Esophagus squamous epithelium (tissue), 5 donors: ENCODE measurements at regions not wholly inside any gene's neighbourhood (a gene's known extent, or its start where the extent isn't known, plus 50 kb on each side); places are given as distances from the start of the nearest gene placed in this dataset.

Experiments
- DNase-seq: peaks from one replicate; lab custom pipeline; 2025; lab: John Stamatoyannopoulos, UW
- H3K27ac ChIP-seq, 4 donors: fragments of 200-600 bp; sonication (generic); one replicate each; pipeline ENCODE4 v1.5.1; 2016 to 2019; ENCODE audit warnings: mild to moderate bottlenecking in 1 of 4
- H3K27me3 ChIP-seq, 4 donors: fragments of 200-600 bp; sonication (generic); 1 replicate in 3 of 4; 2 replicates in 1 of 4; pipeline versions ENCODE4 v1.5.1 to v1.6.0; 2017 to 2021; ENCODE audit warnings: antibody characterized with exemption in 1 of 4
- H3K36me3 ChIP-seq, 3 donors: fragments of 200-600 bp; sonication (generic); one replicate each; pipeline ENCODE4 v1.5.1; 2016 to 2019
- H3K4me1 ChIP-seq, 3 donors: fragments of 200-600 bp; sonication (generic); one replicate each; pipeline ENCODE4 v1.5.1; 2017 to 2019
- H3K4me3 ChIP-seq, 4 donors: fragments of 200-600 bp; sonication (generic); 1 replicate in 3 of 4; 2 replicates in 1 of 4; pipeline ENCODE4 v1.5.1; 2016 to 2019; ENCODE audit warnings: mild to moderate bottlenecking in 2 of 4, moderate library complexity in 1 of 4
- H3K9me3 ChIP-seq, 3 donors: fragments of 200-600 bp; sonication (generic); one replicate each; pipeline ENCODE4 v1.5.1; 2016 to 2019
- CTCF ChIP-seq, 6 experiments: fragments of 450-650 bp in 4 of 6; fragments of 200-600 bp in 2 of 6; sonication (generic) in 2 of 6; IDR thresholded peaks; one replicate each; pipeline ENCODE4 v1.5.1; 2016 to 2019; ENCODE audit warnings: antibody characterized with exemption in 6 of 6, mild to moderate bottlenecking in 4 of 6, moderate library complexity in 4 of 6
- POLR2A ChIP-seq, 4 donors: fragments of 450-650 bp; IDR thresholded peaks; one replicate each; pipeline ENCODE4 v1.6.1; 2017; ENCODE audit warnings: antibody characterized with exemption in 4 of 4, mild to moderate bottlenecking in 4 of 4, moderate library complexity in 3 of 4
- whole genome bisulfite sequencing, 2 donors: methylation state at CpG; one replicate each; pipeline ENCODE4 v1.1.5; 2018; 5-methylcytosine and 5-hydroxymethylcytosine counted together
- intact Hi-C: fragments of 100-400 bp; cut with DNase I; formaldehyde crosslinking; loops from one replicate; pipeline ENCODE4 v1.15.0; 2022
- donor health status: DM: yes; HTN: yes; CAD: no.

- H3K9me3 ChIP-seq = no peaks in the 10 kb centered on the region
- H3K27ac ChIP-seq = no peak overlapping the region
- H3K4me3 ChIP-seq = no peak overlapping the region
- 68 to 75% methylated on average over 11 of the region's 11 CpGs for WGBS, 2 donors
- no peaks in the 10 kb centered on the region for H3K27me3 ChIP-seq
- peaks cover 7 to 25% (median 7%) of the 10 kb centered on the region in 3 donors for H3K4me1 ChIP-seq
- H3K36me3 ChIP-seq = peaks cover 0 to 13% (median 0%) of the 10 kb centered on the region in 3 donors
- no peak for TF ChIP-seq POLR2A (IDR thresholded peaks at IDR 0.05)
- intact Hi-C loops = loop anchor here (10.0 kb wide), 1 partner anchor 98 kb away; no protein-coding TSS in a partner anchor
- DNase-seq = no peak
Measured at GRCh38 chr6:138596591-138596990, 97.3 kb upstream of the NHSL1 start.

- Histone ChIP-seq H3K27ac (no peak overlapping the region), H3K4me3 (no peak overlapping the region), H3K9me3 (no peaks in the 10 kb centered on the region), H3K4me1 (peaks cover 7 to 22% (median 7%) of the 10 kb centered on the region in 3 donors), H3K27me3 (no peaks in the 10 kb centered on the region), H3K36me3 (peaks cover 0 to 13% (median 0%) of the 10 kb centered on the region in 3 donors)
- no peak for TF ChIP-seq POLR2A (IDR thresholded peaks at IDR 0.05)
- no peak for DNase-seq
- intact Hi-C loops = loop anchor here (10.0 kb wide), 1 partner anchor 97 kb away; no protein-coding TSS in a partner anchor
- 53 to 77% methylated on average over 7 of the region's 7 CpGs for WGBS, 2 donors
Measured at GRCh38 chr6:138597336-138597735, 98.0 kb upstream of the NHSL1 start.

GRCh38 chr6:138598562-138599173 is 99.4 kb upstream of the NHSL1 start:
- Histone ChIP-seq H3K27ac (no peak overlapping the region), H3K9me3 (no peaks in the 10 kb centered on the region), H3K4me3 (no peak overlapping the region), H3K27me3 (no peaks in the 10 kb centered on the region), H3K36me3 (peaks cover 0 to 13% (median 0%) of the 10 kb centered on the region in 3 donors), H3K4me1 (peaks cover 0 to 9% (median 0%) of the 10 kb centered on the region in 3 donors)
- WGBS, 2 donors = 85 to 94% methylated on average over 3 of the region's 3 CpGs
- intact Hi-C loops = loop anchor here (10.0 kb wide), 1 partner anchor 96 kb away; no protein-coding TSS in a partner anchor
- TF ChIP-seq CTCF (IDR thresholded peaks at IDR 0.05) = no peak
- DNase-seq = no peak

- intact Hi-C loops = no loop called here
- no peak for TF ChIP-seq CTCF (IDR thresholded peaks at IDR 0.05)
- no peak for TF ChIP-seq POLR2A (IDR thresholded peaks at IDR 0.05)
- DNase-seq = no peak
- peaks cover 0 to 13% (median 0%) of the 10 kb centered on the region in 3 donors for H3K36me3 ChIP-seq
- no peaks in the 10 kb centered on the region for H3K27me3 ChIP-seq
- peaks cover 0 to 11% (median 0%) of the 10 kb centered on the region in 3 donors for H3K4me1 ChIP-seq
- no peaks in the 10 kb centered on the region for H3K9me3 ChIP-seq
- H3K4me3 ChIP-seq = no peak overlapping the region
- no peak overlapping the region for H3K27ac ChIP-seq
Measured at GRCh38 chr6:138600261-138600660, 101.0 kb upstream of the NHSL1 start.

- no peak overlapping the region for H3K4me3 ChIP-seq
- H3K27me3 ChIP-seq = no peaks in the 10 kb centered on the region
- no peak overlapping the region for H3K27ac ChIP-seq
- peaks cover 0 to 11% (median 0%) of the 10 kb centered on the region in 3 donors for H3K4me1 ChIP-seq
- TF ChIP-seq CTCF (IDR thresholded peaks at IDR 0.05) = no peak
- no peak for TF ChIP-seq POLR2A (IDR thresholded peaks at IDR 0.05)
- peaks cover 0 to 12% (median 0%) of the 10 kb centered on the region in 3 donors for H3K36me3 ChIP-seq
- DNase-seq = no peak
- no peaks in the 10 kb centered on the region for H3K9me3 ChIP-seq
- intact Hi-C loops = no loop called here
Measured at GRCh38 chr6:138600726-138601125, 101.4 kb upstream of the NHSL1 start.

- TF ChIP-seq POLR2A (IDR thresholded peaks at IDR 0.05) (no peak), CTCF (IDR thresholded peaks at IDR 0.05) (no peak)
- no peak for DNase-seq
- Histone ChIP-seq H3K36me3 (peaks cover 0 to 8% (median 0%) of the 10 kb centered on the region in 3 donors), H3K27me3 (no peaks in the 10 kb centered on the region), H3K27ac (no peak overlapping the region), H3K9me3 (no peaks in the 10 kb centered on the region), H3K4me3 (no peak overlapping the region), H3K4me1 (peaks cover 0 to 11% (median 0%) of the 10 kb centered on the region in 3 donors)
- intact Hi-C loops = no loop called here
Measured at GRCh38 chr6:138601128-138601527, 101.8 kb upstream of the NHSL1 start.
